ENCODE measurements at regions not wholly inside any gene's neighbourhood (a gene's known extent, or its start where the extent isn't known, plus 50 kb on each side); places are given as distances from the start of the nearest gene placed in this dataset.

DNA sequence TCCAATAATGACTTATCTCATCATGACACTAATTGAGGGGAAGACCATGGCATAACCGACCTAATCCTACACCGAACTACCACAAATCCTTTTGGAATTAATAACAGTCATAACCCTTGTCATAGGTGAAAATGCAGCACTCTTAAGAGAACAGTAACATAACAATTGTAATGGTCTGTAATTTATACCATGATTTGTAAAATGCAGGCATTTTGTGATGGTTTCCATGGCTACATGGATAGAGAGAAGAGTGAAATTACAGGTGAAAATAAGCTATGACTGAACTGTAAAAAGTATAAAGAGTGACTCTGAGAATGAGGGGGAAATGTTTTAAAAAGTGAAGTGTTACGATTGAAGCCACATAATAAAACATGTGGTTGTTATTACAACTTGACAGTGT is 494.1 kb upstream of the SLC39A10 start:
- CTCF ChIA-PET: no interaction called here

More for the DNA sequence above, 494.1 kb upstream of the SLC39A10 start:
- Histone ChIP-seq H3K36me3 (ENCODE audit: control insufficient read depth in 1 of 2, insufficient read depth in 2 of 2, low read length in 2 of 2) (no peaks in the 10 kb centered on the region), H2AFZ (ENCODE audit: low read depth, low read length, poor library complexity, severe bottlenecking) (no peak overlapping the region), H3K27ac (ENCODE audit: low read depth, low read length) (no peak overlapping the region), H3K9me2 (ENCODE audit: insufficient read depth) (no peaks in the 10 kb centered on the region), H3K9ac (ENCODE audit: low read length) (no peak overlapping the region), H3K4me3 (replicated peaks in 1 of 2; ENCODE audit: low read depth in 1 of 2, low read length in 2 of 2) (no peak overlapping the region), H4K20me1 (ENCODE audit: insufficient read depth) (no peaks in the 10 kb centered on the region), H3K4me2 (ENCODE audit: low read length) (no peak overlapping the region), H3K9me3 (ENCODE audit: control insufficient read depth in 1 of 2, insufficient read depth in 1 of 2, low read depth in 1 of 2, low read length in 2 of 2) (no peaks in the 10 kb centered on the region), H3K79me2 (ENCODE audit: insufficient read depth, low read length) (no peaks in the 10 kb centered on the region), H3K27me3 (ENCODE audit: insufficient read depth, low read length) (no peaks in the 10 kb centered on the region), H3K4me1 (ENCODE audit: control insufficient read depth in 1 of 2, insufficient read depth in 2 of 2, low read length in 2 of 2) (no peaks in the 10 kb centered on the region)
- no TSS peak for BruUV-seq (replicated peaks)
- ATAC-seq: no peak
- ChIA-PET RAD21 (ENCODE audit: low non-redundant PET in 1 of 2, low total read pairs in 2 of 2, uncharacterized antibody in 2 of 2, unreplicated experiment in 2 of 2) (no interaction called here), POLR2A (no interaction called here)
- intact Hi-C loops (cut with micrococcal nuclease): no loop called here
- no peak for DNase-seq (ENCODE audit: low read depth, low spot score)
- TF ChIP-seq POLR2A (IDR thresholded peaks at IDR 0.05; ENCODE audit: borderline replicate concordance, extremely low read depth, insufficient read depth, insufficient read length): no peak
- TF ChIP-seq, protein P1, sequence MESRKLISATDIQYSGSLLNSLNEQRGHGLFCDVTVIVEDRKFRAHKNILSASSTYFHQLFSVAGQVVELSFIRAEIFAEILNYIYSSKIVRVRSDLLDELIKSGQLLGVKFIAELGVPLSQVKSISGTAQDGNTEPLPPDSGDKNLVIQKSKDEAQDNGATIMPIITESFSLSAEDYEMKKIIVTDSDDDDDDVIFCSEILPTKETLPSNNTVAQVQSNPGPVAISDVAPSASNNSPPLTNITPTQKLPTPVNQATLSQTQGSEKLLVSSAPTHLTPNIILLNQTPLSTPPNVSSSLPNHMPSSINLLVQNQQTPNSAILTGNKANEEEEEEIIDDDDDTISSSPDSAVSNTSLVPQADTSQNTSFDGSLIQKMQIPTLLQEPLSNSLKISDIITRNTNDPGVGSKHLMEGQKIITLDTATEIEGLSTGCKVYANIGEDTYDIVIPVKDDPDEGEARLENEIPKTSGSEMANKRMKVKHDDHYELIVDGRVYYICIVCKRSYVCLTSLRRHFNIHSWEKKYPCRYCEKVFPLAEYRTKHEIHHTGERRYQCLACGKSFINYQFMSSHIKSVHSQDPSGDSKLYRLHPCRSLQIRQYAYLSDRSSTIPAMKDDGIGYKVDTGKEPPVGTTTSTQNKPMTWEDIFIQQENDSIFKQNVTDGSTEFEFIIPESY (IDR thresholded peaks at IDR 0.05; ENCODE audit: extremely low read depth, insufficient replicate concordance, low read length): no peak
- no peak for TF ChIP-seq POLR2AphosphoS5 (IDR thresholded peaks at IDR 0.05; ENCODE audit: low read depth, low read length)
- no peak for TF ChIP-seq EGR1 (IDR thresholded peaks at IDR 0.05; ENCODE audit: low read depth)
- TF ChIP-seq EZH2 (IDR thresholded peaks at IDR 0.05): no peak
- TF ChIP-seq, protein P2, sequence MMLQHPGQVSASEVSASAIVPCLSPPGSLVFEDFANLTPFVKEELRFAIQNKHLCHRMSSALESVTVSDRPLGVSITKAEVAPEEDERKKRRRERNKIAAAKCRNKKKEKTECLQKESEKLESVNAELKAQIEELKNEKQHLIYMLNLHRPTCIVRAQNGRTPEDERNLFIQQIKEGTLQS (IDR thresholded peaks at IDR 0.05): no peak
- TF ChIP-seq, protein P3, sequence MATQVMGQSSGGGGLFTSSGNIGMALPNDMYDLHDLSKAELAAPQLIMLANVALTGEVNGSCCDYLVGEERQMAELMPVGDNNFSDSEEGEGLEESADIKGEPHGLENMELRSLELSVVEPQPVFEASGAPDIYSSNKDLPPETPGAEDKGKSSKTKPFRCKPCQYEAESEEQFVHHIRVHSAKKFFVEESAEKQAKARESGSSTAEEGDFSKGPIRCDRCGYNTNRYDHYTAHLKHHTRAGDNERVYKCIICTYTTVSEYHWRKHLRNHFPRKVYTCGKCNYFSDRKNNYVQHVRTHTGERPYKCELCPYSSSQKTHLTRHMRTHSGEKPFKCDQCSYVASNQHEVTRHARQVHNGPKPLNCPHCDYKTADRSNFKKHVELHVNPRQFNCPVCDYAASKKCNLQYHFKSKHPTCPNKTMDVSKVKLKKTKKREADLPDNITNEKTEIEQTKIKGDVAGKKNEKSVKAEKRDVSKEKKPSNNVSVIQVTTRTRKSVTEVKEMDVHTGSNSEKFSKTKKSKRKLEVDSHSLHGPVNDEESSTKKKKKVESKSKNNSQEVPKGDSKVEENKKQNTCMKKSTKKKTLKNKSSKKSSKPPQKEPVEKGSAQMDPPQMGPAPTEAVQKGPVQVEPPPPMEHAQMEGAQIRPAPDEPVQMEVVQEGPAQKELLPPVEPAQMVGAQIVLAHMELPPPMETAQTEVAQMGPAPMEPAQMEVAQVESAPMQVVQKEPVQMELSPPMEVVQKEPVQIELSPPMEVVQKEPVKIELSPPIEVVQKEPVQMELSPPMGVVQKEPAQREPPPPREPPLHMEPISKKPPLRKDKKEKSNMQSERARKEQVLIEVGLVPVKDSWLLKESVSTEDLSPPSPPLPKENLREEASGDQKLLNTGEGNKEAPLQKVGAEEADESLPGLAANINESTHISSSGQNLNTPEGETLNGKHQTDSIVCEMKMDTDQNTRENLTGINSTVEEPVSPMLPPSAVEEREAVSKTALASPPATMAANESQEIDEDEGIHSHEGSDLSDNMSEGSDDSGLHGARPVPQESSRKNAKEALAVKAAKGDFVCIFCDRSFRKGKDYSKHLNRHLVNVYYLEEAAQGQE (IDR thresholded peaks at IDR 0.05; ENCODE audit: low read depth): no peak

Data from HCT116 (cell line).